ENCODE measurements at regions not wholly inside any gene's neighbourhood (a gene's known extent, or its start where the extent isn't known, plus 50 kb on each side); places are given as distances from the start of the nearest gene placed in this dataset.

- Histone ChIP-seq H3K27me3 (ENCODE audit: control insufficient read depth, insufficient read depth, low read length) (no peaks in the 10 kb centered on the region), H3K36me3 (ENCODE audit: control insufficient read depth, insufficient read depth, low read length) (no peaks in the 10 kb centered on the region), H3K4me3 (ENCODE audit: low read depth, low read length) (no peak overlapping the region)
- DNase-seq (ENCODE audit: low read depth): no peak
- TF ChIP-seq CTCF (IDR thresholded peaks at IDR 0.05; ENCODE audit: insufficient read depth, low read length, poor library complexity, severe bottlenecking): no peak
Observed at GRCh38 chr6:163720005-163720404, 305.5 kb downstream of the QKI start.

GRCh38 chr6:163719028-163719742 lies 304.7 kb downstream of the QKI start:
- no peak for DNase-seq (ENCODE audit: low read depth)
- Histone ChIP-seq H3K36me3 (ENCODE audit: control insufficient read depth, insufficient read depth, low read length) (no peaks in the 10 kb centered on the region), H3K27me3 (ENCODE audit: control insufficient read depth, insufficient read depth, low read length) (no peaks in the 10 kb centered on the region), H3K4me3 (ENCODE audit: low read depth, low read length) (no peak overlapping the region)
- no peak for TF ChIP-seq CTCF (IDR thresholded peaks at IDR 0.05; ENCODE audit: insufficient read depth, low read length, poor library complexity, severe bottlenecking)

GRCh38 chr6:163718537-163718936 lies 304.0 kb downstream of the QKI start:
- no peak for DNase-seq (ENCODE audit: low read depth)
- TF ChIP-seq CTCF (IDR thresholded peaks at IDR 0.05; ENCODE audit: insufficient read depth, low read length, poor library complexity, severe bottlenecking): no peak

GRCh38 chr6:163717106-163717764 lies 302.7 kb downstream of the QKI start:
- H3K36me3 ChIP-seq (ENCODE audit: control insufficient read depth, insufficient read depth, low read length): no peaks in the 10 kb centered on the region
- TF ChIP-seq CTCF (IDR thresholded peaks at IDR 0.05; ENCODE audit: insufficient read depth, low read length, poor library complexity, severe bottlenecking): no peak
- H3K27me3 ChIP-seq (ENCODE audit: control insufficient read depth, insufficient read depth, low read length): no peaks in the 10 kb centered on the region
- DNase-seq (ENCODE audit: low read depth): no peak
- H3K4me3 ChIP-seq (ENCODE audit: low read depth, low read length): no peak overlapping the region

More at GRCh38 chr6:163718537-163718936, 304.0 kb downstream of the QKI start:
- no peak overlapping the region for H3K4me3 ChIP-seq (ENCODE audit: low read depth, low read length)
- no peaks in the 10 kb centered on the region for H3K27me3 ChIP-seq (ENCODE audit: control insufficient read depth, insufficient read depth, low read length)
- H3K36me3 ChIP-seq (ENCODE audit: control insufficient read depth, insufficient read depth, low read length): no peaks in the 10 kb centered on the region

- no peak for TF ChIP-seq CTCF (IDR thresholded peaks at IDR 0.05; ENCODE audit: insufficient read depth, low read length, poor library complexity, severe bottlenecking)
- no peaks in the 10 kb centered on the region for H3K36me3 ChIP-seq (ENCODE audit: control insufficient read depth, insufficient read depth, low read length)
- no peaks in the 10 kb centered on the region for H3K27me3 ChIP-seq (ENCODE audit: control insufficient read depth, insufficient read depth, low read length)
- H3K4me3 ChIP-seq (ENCODE audit: low read depth, low read length): no peak overlapping the region
- DNase-seq (ENCODE audit: low read depth): no peak
Observed at GRCh38 chr6:163716690-163717089, 302.2 kb downstream of the QKI start.
